Osteocyte (in vitro differentiated cells): ENCODE measurements at regions not wholly inside any gene's neighbourhood (a gene's known extent, or its start where the extent isn't known, plus 50 kb on each side); places are given as distances from the start of the nearest gene placed in this dataset.

Experiments
- DNase-seq: peaks from one replicate; pipeline ENCODE4 v3.0.0; 2021; ENCODE audit warnings: mixed read lengths; ENCODE audit not compliant: unreplicated experiment; ENCODE audit errors: extremely low spot score
- H3K27ac Mint-ChIP-seq: one replicate; pipeline ENCODE4 v1.8.0; 2021; ENCODE audit warnings: mild to moderate bottlenecking, mixed read lengths; ENCODE audit not compliant: unreplicated experiment
- H3K27me3 Mint-ChIP-seq: one replicate; pipeline ENCODE4 v1.8.0; 2021; ENCODE audit warnings: mixed read lengths; ENCODE audit not compliant: unreplicated experiment
- H3K36me3 Mint-ChIP-seq: one replicate; pipeline ENCODE4 v1.8.0; 2021; ENCODE audit warnings: mixed read lengths; ENCODE audit not compliant: unreplicated experiment
- H3K4me1 Mint-ChIP-seq: one replicate; pipeline ENCODE4 v1.8.0; 2021; ENCODE audit warnings: mixed read lengths; ENCODE audit not compliant: unreplicated experiment
- H3K4me3 Mint-ChIP-seq: one replicate; pipeline ENCODE4 v1.8.0; 2021; ENCODE audit warnings: mild to moderate bottlenecking, moderate library complexity, mixed read lengths; ENCODE audit not compliant: unreplicated experiment
- H3K9me3 Mint-ChIP-seq: one replicate; pipeline ENCODE4 v1.8.0; 2021; ENCODE audit warnings: mixed read lengths; ENCODE audit not compliant: unreplicated experiment
- TF ChIP-seq, protein P1 (sequence below): fragments of 200-600 bp; sonication (generic); IDR thresholded peaks from 2 replicates; pipeline ENCODE4 v1.5.0; 2021; ENCODE audit warnings: antibody characterized with exemption, mild to moderate bottlenecking, moderate library complexity

DNA sequence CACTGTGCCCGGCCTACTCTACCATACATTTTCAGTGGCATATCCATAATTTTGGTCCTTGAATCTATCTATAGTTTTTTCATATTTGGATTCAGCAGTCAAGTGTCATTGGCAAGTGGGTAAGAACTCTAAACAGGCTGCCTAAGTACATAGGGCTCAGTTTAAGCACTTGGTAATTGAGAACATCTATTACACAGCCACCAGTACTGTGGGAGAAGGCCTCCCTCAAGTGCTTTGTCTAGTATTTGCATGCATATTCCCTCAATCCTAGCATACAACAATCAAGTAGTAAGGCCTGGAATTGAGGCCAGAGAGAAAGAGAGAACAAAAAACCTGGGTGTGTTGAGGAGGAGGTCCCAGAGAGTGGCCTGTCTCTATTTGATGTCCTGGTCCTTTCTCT lies 325.2 kb downstream of the USP25 start:
- H3K4me1 Mint-ChIP-seq, result no peaks in the 10 kb centered on the region
- H3K27ac Mint-ChIP-seq, result no peak overlapping the region
- peaks cover 4% of the 10 kb centered on the region for H3K9me3 Mint-ChIP-seq
- no peak overlapping the region for H3K4me3 Mint-ChIP-seq
- DNase-seq, result no peak
- no peaks in the 10 kb centered on the region for H3K27me3 Mint-ChIP-seq
- no peaks in the 10 kb centered on the region for H3K36me3 Mint-ChIP-seq
- TF ChIP-seq, protein P1, sequence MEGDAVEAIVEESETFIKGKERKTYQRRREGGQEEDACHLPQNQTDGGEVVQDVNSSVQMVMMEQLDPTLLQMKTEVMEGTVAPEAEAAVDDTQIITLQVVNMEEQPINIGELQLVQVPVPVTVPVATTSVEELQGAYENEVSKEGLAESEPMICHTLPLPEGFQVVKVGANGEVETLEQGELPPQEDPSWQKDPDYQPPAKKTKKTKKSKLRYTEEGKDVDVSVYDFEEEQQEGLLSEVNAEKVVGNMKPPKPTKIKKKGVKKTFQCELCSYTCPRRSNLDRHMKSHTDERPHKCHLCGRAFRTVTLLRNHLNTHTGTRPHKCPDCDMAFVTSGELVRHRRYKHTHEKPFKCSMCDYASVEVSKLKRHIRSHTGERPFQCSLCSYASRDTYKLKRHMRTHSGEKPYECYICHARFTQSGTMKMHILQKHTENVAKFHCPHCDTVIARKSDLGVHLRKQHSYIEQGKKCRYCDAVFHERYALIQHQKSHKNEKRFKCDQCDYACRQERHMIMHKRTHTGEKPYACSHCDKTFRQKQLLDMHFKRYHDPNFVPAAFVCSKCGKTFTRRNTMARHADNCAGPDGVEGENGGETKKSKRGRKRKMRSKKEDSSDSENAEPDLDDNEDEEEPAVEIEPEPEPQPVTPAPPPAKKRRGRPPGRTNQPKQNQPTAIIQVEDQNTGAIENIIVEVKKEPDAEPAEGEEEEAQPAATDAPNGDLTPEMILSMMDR, result no peak

GRCh38 chr21:16058896-16059295 lies 329.1 kb downstream of the USP25 start:
- H3K36me3 Mint-ChIP-seq, result no peaks in the 10 kb centered on the region

DNA sequence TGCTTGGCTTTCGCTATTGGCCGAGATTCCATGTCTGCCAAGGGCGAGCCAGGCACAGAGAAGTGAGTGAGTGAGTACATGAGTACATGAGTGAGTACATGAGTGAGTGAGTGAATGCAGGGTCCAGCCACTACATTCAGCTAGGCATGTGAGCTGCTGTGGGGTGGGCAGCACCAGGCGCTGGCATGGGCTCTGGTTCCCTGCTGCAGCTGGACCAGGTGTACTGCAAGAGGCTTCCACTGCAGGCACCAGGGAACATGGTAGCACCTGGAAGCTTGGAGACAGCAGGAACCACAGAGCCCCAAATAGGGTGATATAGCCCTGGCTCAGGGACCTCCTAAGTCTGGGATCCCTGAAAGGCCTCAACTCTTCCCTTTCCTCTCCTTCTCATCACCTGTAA lies 330.2 kb downstream of the USP25 start:
- no peaks in the 10 kb centered on the region for H3K4me1 Mint-ChIP-seq
- no peaks in the 10 kb centered on the region for H3K27me3 Mint-ChIP-seq
- no peaks in the 10 kb centered on the region for H3K36me3 Mint-ChIP-seq
- H3K4me3 Mint-ChIP-seq, result no peak overlapping the region
- no peaks in the 10 kb centered on the region for H3K9me3 Mint-ChIP-seq
- TF ChIP-seq, protein P1, result no peak
- no peak for DNase-seq
- no peak overlapping the region for H3K27ac Mint-ChIP-seq

More at GRCh38 chr21:16058896-16059295, 329.1 kb downstream of the USP25 start:
- TF ChIP-seq, protein P1, result no peak
- DNase-seq, result no peak
- H3K27me3 Mint-ChIP-seq, result no peaks in the 10 kb centered on the region
- H3K4me3 Mint-ChIP-seq, result no peak overlapping the region
- H3K4me1 Mint-ChIP-seq, result no peaks in the 10 kb centered on the region
- H3K9me3 Mint-ChIP-seq, result no peaks in the 10 kb centered on the region
- no peak overlapping the region for H3K27ac Mint-ChIP-seq

GRCh38 chr21:16061194-16061593 lies 331.4 kb downstream of the USP25 start:
- Mint-ChIP-seq H3K36me3 (no peaks in the 10 kb centered on the region), H3K9me3 (peaks cover 7% of the 10 kb centered on the region), H3K4me3 (no peak overlapping the region)

DNA sequence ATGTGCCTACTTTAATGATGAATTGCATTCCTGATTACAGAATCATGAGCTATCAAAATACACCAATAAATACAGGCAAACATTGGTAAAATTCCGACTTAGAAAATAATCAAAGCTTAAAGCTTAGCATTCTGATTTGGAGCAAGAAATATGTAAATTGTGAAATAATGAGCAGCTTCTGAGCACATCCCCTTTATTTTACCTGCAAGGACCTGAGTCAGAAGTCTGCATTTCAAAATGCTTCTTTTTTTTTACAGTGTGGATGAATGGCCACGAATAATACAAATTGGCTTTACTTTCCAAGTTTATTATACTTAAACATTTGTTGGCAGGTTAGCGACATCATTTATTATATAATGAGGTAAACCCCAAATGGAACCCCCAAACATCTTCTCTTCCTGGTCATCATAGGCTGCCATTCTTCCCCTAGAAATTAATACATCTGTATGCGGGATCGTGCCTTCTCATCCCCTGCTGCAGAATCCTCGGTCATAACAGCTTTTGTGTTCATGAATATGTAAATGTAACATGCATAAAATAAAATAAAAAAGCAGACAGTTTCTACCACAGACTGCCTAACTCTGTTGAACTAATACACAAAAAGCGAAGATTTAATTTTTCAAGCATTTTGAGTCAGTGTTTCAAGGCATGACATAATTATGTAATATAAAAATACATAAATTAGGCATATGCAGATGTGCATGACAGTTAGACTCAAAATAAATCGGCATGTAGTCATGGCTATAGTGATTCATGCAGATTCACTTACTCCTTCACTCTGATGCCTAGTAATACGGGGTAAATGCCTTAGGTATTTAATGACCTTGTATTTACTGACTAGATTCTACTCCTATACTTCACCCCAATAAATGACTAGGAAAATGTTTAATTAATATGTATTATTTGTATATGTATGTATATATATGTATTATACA lies 339.7 kb downstream of the USP25 start:
- Mint-ChIP-seq H3K27me3 (no peaks in the 10 kb centered on the region), H3K4me3 (no peak overlapping the region), H3K36me3 (no peaks in the 10 kb centered on the region), H3K27ac (no peak overlapping the region), H3K9me3 (peaks cover 7% of the 10 kb centered on the region), H3K4me1 (peaks cover 26% of the 10 kb centered on the region)
- no peak for DNase-seq
- TF ChIP-seq, protein P1, result no peak

More at GRCh38 chr21:16061194-16061593, 331.4 kb downstream of the USP25 start:
- TF ChIP-seq, protein P1, result no peak
- no peaks in the 10 kb centered on the region for H3K27me3 Mint-ChIP-seq
- no peak for DNase-seq
- no peak overlapping the region for H3K27ac Mint-ChIP-seq
- no peaks in the 10 kb centered on the region for H3K4me1 Mint-ChIP-seq
